GM23338 (cell line): ENCODE measurements at regions not wholly inside any gene's neighbourhood (a gene's known extent, or its start where the extent isn't known, plus 50 kb on each side); places are given as distances from the start of the nearest gene placed in this dataset.

Experiments used
- JUNB ChIP-seq: IDR thresholded peaks from one replicate; pipeline ENCODE4 v1.6.1; 2016; ENCODE audit warnings: antibody characterized with exemption; ENCODE audit not compliant: unreplicated experiment
- ZNF114 ChIP-seq: fragments of 250-450 bp; sonication (Bioruptor Pico); IDR thresholded peaks from 2 replicates; pipeline ENCODE4 v1.5.0; 2020; ENCODE audit warnings: mild to moderate bottlenecking, moderate library complexity
- ZNF462 ChIP-seq: fragments of 250-450 bp; sonication (Bioruptor Pico); IDR thresholded peaks from 2 replicates; pipeline ENCODE4 v1.5.0; 2020; ENCODE audit warnings: mild to moderate bottlenecking, moderate library complexity
- TF ChIP-seq, protein P1 (sequence below): IDR thresholded peaks from one replicate; pipeline ENCODE4 v1.6.1; 2018; ENCODE audit warnings: antibody characterized with exemption; ENCODE audit not compliant: unreplicated experiment

GRCh38 chr13:34776390-34776981, 165.6 kb upstream of the NBEA start (continued):
- TF ChIP-seq ZNF462 (CRISPR knock-in tag) (no peak), JUNB (no peak), ZNF114 (CRISPR knock-in tag) (no peak)
- TF ChIP-seq, protein P1, sequence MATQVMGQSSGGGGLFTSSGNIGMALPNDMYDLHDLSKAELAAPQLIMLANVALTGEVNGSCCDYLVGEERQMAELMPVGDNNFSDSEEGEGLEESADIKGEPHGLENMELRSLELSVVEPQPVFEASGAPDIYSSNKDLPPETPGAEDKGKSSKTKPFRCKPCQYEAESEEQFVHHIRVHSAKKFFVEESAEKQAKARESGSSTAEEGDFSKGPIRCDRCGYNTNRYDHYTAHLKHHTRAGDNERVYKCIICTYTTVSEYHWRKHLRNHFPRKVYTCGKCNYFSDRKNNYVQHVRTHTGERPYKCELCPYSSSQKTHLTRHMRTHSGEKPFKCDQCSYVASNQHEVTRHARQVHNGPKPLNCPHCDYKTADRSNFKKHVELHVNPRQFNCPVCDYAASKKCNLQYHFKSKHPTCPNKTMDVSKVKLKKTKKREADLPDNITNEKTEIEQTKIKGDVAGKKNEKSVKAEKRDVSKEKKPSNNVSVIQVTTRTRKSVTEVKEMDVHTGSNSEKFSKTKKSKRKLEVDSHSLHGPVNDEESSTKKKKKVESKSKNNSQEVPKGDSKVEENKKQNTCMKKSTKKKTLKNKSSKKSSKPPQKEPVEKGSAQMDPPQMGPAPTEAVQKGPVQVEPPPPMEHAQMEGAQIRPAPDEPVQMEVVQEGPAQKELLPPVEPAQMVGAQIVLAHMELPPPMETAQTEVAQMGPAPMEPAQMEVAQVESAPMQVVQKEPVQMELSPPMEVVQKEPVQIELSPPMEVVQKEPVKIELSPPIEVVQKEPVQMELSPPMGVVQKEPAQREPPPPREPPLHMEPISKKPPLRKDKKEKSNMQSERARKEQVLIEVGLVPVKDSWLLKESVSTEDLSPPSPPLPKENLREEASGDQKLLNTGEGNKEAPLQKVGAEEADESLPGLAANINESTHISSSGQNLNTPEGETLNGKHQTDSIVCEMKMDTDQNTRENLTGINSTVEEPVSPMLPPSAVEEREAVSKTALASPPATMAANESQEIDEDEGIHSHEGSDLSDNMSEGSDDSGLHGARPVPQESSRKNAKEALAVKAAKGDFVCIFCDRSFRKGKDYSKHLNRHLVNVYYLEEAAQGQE: no peak
